ENCODE measurements at regions not wholly inside any gene's neighbourhood (a gene's known extent, or its start where the extent isn't known, plus 50 kb on each side); places are given as distances from the start of the nearest gene placed in this dataset.

- Histone ChIP-seq H2AFZ (no peak overlapping the region), H3K79me2 (no peaks in the 10 kb centered on the region), H3K4me1 (no peaks in the 10 kb centered on the region), H3K27me3 (ENCODE audit: control insufficient read depth, insufficient read depth, low read length) (no peaks in the 10 kb centered on the region), H3K9me3 (ENCODE audit: control insufficient read depth, low read length) (no peaks in the 10 kb centered on the region), H3K9ac (no peak overlapping the region), H3K4me3 (ENCODE audit: low read depth, low read length) (no peak overlapping the region), H3K4me2 (ENCODE audit: low read length) (no peak overlapping the region), H3K36me3 (ENCODE audit: control insufficient read depth, insufficient read depth, low read length) (no peaks in the 10 kb centered on the region), H3K27ac (no peak overlapping the region)
- TF ChIP-seq CTCF (IDR thresholded peaks at IDR 0.05) = no peak
Measured at GRCh38 chr10:57694956-57695608, 572.6 kb downstream of the IPMK start.

GRCh38 chr10:57692255-57692980 is 575.3 kb downstream of the IPMK start:
- no peaks in the 10 kb centered on the region for H3K79me2 ChIP-seq
- no peaks in the 10 kb centered on the region for H3K36me3 ChIP-seq (ENCODE audit: control insufficient read depth, insufficient read depth, low read length)
- no peak overlapping the region for H3K4me3 ChIP-seq (ENCODE audit: low read depth, low read length)
- H3K9me3 ChIP-seq (ENCODE audit: control insufficient read depth, low read length) = no peaks in the 10 kb centered on the region
- no peak overlapping the region for H2AFZ ChIP-seq
- no peaks in the 10 kb centered on the region for H3K4me1 ChIP-seq
- no peak overlapping the region for H3K4me2 ChIP-seq (ENCODE audit: low read length)
- no peak for TF ChIP-seq CTCF (IDR thresholded peaks at IDR 0.05)
- no peak overlapping the region for H3K27ac ChIP-seq
- no peaks in the 10 kb centered on the region for H3K27me3 ChIP-seq (ENCODE audit: control insufficient read depth, insufficient read depth, low read length)
- H3K9ac ChIP-seq = no peak overlapping the region

- H3K4me3 ChIP-seq (ENCODE audit: low read depth, low read length) = no peak overlapping the region
- no peaks in the 10 kb centered on the region for H3K36me3 ChIP-seq (ENCODE audit: control insufficient read depth, insufficient read depth, low read length)
- H3K9ac ChIP-seq = no peak overlapping the region
- no peak overlapping the region for H3K4me2 ChIP-seq (ENCODE audit: low read length)
- no peak overlapping the region for H3K27ac ChIP-seq
- no peaks in the 10 kb centered on the region for H3K27me3 ChIP-seq (ENCODE audit: control insufficient read depth, insufficient read depth, low read length)
- no peaks in the 10 kb centered on the region for H3K4me1 ChIP-seq
- H2AFZ ChIP-seq = no peak overlapping the region
- H3K79me2 ChIP-seq = no peaks in the 10 kb centered on the region
- TF ChIP-seq CTCF (IDR thresholded peaks at IDR 0.05) = no peak
- H3K9me3 ChIP-seq (ENCODE audit: control insufficient read depth, low read length) = no peaks in the 10 kb centered on the region
Measured at GRCh38 chr10:57689596-57690297, 577.9 kb downstream of the IPMK start.

GRCh38 chr10:57679916-57680315 is 587.8 kb downstream of the IPMK start:
- Histone ChIP-seq H3K4me3 (ENCODE audit: low read depth, low read length) (no peak overlapping the region), H2AFZ (no peak overlapping the region), H3K9ac (no peak overlapping the region), H3K36me3 (ENCODE audit: control insufficient read depth, insufficient read depth, low read length) (no peaks in the 10 kb centered on the region), H3K27me3 (ENCODE audit: control insufficient read depth, insufficient read depth, low read length) (no peaks in the 10 kb centered on the region), H3K79me2 (no peaks in the 10 kb centered on the region), H3K27ac (no peak overlapping the region), H3K9me3 (ENCODE audit: control insufficient read depth, low read length) (no peaks in the 10 kb centered on the region), H3K4me1 (no peaks in the 10 kb centered on the region), H3K4me2 (ENCODE audit: low read length) (no peak overlapping the region)
- TF ChIP-seq CTCF (IDR thresholded peaks at IDR 0.05) = no peak

Measured in parathyroid adenoma (tissue), 2 donors.